Stimulated activated CD8-positive, alpha-beta memory T cell treated with anti-CD3 and anti-CD28 coated beads, Interleukin-2, amount 100 ng/mL, for 1 hour (primary cell): ENCODE measurements at regions not wholly inside any gene's neighbourhood (a gene's known extent, or its start where the extent isn't known, plus 50 kb on each side); places are given as distances from the start of the nearest gene placed in this dataset.

Source experiments
- DNase-seq, 2 donors: peaks; one replicate each; pipeline ENCODE4 v3.0.0-alpha.2; 2020; ENCODE audit warnings: low read depth in 2 of 2

DNA sequence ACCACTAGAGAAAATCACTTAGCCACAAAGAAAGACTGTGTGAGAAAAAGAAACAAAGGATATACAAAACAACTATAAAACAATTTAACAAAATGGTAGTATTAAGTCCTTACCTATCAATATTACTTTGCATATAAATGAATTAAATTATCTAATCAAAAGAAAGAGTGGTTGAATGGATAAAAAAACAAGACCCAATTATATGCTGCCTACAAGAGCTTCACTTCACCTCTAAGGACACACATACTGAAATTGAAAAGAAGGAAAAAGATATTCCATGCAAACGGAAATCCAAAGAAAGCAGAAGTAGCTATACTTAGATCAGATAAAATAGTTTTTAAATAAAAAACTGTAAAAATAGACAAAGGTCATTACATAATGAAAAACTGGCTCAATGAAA, 134.9 kb upstream of the CCDC196 start:
- DNase-seq, result no peak

DNA sequence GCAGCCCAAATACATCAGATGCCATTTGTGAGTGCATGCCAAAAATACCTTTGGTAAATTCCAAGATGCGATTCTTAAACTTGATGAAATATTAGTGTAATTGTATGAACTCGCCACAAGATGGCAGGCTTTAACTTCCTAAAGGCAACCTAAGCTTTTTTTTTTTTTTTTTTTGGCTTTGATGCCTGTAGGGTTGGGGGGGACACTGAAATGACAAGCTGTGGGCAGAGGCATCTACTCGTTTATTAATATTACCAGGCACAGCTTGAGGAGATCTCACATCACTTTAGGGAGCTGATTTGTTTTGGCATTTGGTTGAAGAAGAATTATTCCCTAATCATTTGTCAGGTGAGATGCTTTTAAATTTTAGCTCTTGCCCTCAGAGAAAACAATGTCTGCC, 126.7 kb upstream of the CCDC196 start:
- no peak for DNase-seq

DNA sequence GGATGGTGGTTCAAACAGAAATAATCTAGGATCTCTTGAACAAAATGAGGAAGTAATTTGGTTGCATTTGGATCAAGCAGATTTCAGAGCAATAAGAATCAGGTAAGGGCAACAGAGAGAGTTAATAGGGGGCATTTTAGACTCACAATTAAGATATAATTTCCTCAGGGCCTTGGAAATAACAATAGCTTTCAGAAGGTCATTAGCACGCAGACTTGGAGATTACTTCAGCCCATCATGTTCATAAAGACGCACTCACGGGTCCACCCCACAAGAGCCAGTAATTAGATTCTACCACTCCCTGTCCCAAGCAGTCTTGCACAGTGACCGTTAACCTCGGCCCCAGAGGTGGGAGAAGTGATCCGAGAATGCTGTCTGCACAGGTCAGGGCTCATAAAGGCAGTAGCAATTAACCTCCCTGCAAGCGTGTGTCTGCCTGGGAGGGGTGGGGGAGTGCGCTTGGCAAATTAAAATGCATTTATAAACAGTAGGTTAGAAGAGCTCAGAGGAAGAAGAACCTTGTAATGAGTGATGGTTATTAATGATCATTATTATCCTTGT, 125.7 kb upstream of the CCDC196 start:
- DNase-seq, result no peak

DNA sequence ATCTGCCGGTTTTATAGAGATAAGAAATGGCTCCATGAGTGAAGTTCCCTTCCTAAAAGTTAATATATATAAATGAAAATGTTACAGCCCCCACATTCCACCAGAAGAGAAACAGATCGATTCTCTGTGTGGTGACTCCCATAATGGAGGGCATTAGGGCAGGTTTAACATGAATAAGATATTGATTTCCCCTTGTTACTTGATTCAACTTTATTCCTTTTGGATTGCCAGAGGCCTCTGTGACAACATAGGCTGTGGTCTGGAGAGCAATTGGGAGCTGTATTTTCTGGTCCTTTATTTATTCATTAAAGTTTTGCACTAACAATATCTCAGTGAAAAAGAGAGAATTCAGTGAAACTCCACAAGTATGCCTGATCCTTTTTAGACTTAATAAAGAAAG, 125.2 kb upstream of the CCDC196 start:
- DNase-seq, result no peak

DNA sequence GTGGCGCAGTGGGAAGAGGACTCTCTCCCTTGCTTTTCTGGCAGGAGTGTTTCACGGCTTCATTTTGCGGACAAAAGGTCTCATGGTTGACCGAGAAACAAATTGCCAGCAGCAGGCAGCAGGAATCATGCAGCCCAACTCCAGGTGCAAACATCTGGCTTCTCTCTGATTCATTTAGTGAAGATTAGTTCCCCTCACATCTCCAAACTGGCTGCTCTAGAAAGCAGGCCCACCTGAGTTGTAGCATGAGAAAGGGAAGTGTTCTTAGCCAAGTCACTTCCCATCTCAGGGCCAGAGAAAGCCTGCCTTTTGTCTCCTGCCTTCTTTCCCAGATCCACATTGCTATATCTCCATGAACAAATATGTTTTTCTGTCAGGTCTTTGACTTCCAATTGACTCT, 120.8 kb upstream of the CCDC196 start:
- no peak for DNase-seq

DNA sequence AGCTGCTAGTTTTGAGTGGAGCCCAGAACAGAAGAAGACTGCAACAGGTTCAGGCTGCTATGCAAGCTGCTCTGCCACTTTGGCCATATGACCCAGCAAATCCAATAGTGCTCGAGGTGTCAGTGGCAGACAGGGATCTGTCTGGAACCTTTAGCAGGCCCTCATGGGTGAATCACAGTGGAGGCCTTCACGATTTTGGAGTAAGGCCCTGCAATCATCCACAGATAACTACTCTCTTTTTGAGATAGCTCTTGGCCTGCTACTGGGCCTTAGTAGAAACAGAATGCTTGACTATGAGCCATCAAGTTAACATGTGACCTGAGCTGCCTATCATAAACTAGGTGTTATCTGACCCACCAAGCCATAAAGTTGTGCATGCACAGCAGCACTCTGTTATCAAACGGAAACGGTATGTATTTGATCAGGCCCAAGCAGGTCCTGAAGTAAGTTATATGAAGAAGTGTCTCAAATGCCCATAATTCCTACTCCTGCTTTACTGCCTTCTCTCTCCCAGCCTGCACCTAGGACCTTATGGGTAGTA, 116.9 kb upstream of the CCDC196 start:
- DNase-seq, result no peak

DNA sequence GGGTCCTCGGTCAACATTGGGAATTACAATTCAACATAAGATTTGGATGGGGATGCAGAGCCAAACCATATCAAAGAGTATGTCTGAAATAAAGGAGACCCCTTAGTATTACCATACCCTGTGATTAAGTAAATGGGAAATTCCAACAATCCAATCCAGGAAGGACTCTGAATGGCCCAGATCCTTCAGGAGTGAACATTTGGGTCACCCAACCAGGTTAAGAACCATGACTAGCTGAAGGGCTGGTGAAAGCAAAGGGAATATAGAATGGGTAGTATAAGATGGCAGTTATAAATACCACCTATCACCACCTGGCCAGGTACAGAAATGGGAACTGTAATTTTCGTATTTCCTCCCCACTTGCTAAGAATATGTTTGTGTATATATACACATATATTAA, 114.4 kb upstream of the CCDC196 start:
- DNase-seq, result no peak

DNA sequence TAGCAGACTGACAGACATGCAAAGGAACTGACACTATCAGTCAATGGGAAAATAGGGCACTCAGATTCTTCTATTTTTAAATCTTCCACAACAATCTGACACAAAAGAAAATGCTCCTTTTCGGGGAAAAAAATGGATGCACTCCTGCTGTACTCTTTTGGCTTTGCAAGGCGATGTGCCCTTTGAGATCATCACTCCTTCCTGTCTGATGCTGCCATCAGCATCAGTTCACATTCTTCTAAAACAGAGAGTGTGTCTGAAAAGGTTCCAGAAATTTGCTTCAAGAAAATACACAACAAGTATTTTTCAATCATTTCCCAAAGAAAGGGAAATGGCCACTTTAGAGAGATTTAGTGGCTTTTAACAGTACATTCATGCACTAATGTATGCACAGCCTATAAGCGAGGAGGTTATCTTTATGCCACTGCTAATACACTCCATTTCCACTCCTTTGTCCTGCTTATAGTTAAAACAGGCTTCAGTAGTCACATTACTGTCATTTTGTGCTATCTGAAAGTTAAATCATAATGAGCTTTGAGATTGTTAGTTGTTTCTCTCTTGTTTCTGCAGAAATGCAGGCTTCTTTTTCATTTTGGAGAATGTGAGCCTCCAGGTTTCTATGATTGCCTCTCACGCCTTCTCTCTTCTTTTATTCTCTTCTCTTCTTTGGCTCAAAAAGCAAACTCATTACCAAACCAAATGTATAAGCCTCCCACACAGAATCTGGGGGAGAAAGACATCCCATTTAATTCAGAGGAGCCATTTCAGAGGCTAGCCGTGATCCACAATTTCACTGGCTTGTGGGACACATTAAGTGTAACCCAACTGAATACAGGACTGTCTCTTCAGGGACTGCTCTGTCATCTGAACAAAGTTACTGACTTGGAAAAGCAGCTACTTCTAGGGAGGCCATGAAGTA, 110.9 kb upstream of the CCDC196 start:
- no peak for DNase-seq

DNA sequence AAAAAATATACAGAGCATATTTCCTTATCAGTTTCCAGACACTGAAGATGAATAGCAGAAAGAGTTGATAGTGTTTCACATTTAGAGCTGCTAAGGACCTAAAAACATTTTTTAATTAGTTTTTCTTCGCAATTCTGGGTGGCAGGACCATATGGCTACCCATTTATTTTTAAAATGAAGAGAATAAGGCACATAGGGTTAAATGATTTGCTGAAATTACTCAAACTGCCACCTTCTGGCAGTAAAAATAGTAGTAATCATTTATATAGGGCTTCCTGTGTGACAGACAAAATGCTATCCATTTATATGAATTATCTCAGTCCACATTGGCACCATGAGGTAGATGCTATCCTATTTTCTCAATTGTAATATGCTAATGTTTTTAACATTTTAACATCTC, 108.6 kb upstream of the CCDC196 start:
- no peak for DNase-seq

DNA sequence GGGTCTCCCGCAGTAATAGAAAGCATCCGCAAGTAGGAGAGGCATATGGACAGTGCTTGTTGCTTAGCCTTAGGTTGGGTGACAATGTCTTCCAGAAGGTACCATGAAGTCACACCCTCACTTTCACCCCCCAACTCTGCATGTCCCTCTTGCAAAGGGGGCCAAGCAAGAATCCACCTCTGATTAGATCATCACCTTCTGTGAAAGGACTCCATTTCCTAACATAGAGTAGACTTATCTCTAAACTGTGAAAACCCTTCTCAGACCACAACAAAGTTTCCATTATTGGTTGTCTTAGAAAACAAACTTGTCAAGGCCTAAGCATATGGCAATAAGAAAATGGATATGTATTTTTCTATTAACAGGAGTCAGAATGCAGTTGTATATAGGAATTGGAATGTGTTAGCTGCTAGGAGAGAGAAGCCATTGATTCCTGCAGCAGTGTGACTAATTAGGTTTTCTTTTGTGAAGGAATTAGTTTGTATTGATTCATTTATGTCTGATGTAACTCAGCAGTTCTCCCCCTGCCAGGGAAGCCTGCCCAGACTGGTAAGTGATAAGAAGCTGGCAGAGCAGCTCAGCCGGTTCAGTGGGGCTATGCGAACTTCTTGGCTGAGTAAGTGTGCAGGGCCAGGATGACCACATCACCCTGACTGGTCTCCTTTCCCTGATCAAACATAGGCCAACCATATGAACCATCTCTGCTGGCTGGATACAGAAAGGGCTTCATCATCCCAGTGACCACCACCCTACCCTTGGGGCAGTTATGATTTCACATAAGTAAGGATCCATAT, 107.3 kb upstream of the CCDC196 start:
- DNase-seq, result no peak

DNA sequence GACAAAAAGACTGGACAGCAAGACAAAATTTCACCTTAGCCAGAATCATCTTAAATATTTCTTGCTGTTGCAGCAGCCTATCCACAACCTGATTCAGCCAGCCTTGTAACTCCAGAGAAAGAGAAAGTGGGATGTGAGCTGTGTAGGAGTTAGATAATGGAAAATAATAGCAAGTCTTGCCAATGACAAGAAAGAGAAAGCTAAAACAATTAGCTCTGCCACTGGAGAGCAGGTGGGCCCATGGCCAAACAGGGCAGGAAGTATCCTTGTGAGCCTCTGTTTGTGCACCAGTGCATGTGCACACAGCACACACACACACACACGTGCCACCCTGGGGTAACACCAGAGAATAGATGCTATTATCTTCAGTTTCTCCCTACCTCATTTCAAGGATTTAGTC, 106.0 kb upstream of the CCDC196 start:
- no peak for DNase-seq

DNA sequence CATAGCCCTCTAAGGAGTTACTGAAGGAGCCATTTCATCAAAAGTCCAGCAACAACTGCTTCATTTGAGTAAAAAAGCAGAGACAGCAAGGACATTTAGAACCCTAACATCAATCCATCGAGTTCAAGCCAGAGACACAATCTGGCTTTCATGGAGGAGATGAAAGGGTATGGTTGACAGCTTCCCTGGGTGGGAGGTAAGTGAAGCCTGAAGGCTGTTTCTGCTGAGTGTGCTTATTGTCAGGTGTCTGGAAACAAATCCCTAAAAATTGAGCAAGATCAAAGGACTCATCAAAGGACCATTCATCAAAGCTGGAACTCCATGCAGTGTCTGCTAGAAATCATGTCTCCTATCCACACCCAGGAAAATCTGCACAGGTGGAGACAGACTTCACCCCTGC, 104.4 kb upstream of the CCDC196 start:
- no peak for DNase-seq

DNA sequence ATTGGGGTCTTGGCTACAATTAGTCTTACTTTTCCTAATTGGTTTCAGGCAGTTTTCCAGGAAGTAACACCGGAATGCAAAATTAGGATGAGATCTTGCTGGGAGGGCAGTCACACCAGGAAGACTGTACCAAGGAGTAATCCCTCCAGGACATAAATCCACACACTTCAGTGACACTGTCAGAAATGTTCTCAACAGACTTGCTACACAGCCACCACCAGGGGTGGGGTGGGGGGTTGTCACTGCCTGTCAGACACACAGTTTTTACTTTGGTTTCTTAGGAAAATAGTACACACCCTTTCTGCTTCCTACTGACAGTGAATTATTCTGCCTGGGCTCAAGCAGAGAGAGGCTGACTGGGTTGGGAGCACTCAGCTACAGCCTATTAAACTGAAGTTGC, 102.9 kb upstream of the CCDC196 start:
- no peak for DNase-seq

DNA sequence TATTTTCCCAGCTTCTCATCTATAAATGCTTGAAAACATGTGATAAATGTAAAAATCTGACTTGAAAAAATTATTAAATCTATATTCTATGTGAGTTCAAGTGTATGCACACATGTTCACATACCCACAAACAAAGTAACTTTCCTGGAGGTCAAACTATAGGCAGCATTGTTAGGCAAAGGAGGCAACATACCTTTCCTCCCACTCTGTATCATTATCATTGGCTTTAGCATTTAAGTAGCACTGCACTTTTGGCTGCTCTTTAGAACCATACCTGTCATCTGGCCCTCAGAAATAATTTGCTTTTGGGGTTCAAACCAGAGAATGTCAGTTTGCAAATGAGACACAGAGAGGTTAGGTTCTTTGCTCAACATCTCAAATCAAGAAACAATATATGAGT, 102.4 kb upstream of the CCDC196 start:
- DNase-seq, result no peak

DNA sequence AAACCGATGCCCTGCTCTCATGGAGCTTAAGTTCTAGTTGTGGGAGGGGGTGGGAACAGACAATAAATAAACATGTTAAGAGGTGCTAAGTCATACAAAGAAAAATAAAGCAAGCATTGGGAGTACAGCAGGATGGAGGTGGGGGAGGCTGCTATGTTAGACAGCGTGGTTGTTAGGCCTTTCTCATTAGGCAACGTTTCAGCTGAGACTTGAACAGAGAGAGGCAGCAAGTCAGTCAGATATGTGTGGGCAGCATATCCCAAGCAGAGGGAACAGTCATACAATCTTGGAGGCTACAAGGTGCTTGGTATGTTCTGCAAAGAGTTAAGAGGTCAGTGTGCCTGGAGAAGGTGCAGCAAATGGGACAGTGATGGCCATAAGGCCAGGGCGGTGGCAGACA, 97.7 kb upstream of the CCDC196 start:
- DNase-seq, result no peak

DNA sequence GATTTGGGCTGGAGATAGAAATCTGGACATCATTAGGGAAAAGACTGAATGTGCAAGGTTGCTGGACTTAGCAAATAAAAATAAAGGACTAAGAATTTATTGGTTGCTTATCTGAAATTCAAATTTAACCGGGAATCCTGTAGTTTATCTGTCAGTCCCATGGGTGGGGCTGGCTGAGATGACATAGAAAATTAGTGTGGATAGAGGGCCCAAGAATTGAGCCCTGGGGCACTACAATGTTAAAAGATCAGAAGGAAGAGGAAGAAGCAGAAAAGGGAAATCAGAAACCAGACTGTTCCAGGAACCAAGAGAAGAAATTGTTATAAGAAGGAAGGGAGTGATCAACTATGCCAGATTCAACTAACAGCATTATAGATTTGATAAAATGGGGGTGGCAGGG, 96.7 kb upstream of the CCDC196 start:
- DNase-seq, result no peak

DNA sequence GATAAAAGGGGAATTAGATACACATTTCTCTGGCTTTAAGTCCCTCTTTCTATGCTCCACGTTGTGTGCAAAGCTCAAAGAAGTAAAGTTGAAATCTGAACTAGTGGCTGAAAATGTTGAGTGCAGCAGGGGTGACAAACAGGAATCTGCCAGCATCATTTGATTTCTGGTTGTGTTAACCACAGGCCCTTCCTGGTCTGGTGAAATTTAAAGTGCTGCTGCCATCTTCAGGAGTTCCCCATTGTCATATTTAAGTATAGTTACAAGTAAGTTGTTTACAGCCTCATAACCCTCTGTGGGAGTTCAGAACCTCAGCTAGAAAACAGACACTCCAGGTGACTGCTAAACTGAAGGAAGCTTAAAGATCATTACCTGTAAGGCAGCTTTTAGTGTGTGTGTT, 90.9 kb upstream of the CCDC196 start:
- DNase-seq, result no peak

DNA sequence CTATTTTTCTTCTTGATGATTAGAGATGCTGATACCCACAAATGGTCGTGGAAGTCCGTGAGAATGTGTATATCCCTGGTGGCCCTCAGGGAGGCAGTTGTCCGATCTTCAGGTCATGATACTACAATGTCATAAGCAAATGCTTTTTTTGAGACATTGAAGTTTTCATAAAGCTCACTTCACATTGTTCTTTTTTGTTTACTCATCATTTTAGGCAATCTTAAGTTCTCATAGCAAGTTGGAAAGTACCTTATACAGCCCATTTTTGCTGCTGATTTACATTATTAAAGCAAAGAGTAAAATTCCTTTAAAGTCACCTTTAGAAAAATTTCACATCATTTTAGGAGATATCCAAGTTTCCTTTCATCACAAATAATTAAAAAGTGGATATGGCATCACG, 90.0 kb upstream of the CCDC196 start:
- DNase-seq, result no peak

DNA sequence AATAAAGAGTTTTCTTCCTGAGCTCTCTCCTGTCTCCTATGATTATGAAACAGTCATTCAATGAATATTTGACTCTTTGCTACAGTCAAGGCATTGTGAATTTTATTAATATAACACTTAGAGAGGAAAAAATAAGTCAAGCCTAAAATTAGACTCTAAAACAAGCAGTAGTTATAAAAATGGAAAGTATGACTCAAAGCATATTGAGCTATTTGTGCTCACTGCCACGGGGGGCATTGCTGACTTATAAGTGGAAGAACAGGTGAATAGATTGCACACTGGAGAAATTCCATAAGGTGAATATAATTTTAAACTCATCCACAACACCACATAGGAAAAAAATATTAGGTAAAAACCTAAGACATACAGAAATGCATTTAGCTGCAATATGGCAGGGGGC, 87.7 kb upstream of the CCDC196 start:
- DNase-seq, result no peak

DNA sequence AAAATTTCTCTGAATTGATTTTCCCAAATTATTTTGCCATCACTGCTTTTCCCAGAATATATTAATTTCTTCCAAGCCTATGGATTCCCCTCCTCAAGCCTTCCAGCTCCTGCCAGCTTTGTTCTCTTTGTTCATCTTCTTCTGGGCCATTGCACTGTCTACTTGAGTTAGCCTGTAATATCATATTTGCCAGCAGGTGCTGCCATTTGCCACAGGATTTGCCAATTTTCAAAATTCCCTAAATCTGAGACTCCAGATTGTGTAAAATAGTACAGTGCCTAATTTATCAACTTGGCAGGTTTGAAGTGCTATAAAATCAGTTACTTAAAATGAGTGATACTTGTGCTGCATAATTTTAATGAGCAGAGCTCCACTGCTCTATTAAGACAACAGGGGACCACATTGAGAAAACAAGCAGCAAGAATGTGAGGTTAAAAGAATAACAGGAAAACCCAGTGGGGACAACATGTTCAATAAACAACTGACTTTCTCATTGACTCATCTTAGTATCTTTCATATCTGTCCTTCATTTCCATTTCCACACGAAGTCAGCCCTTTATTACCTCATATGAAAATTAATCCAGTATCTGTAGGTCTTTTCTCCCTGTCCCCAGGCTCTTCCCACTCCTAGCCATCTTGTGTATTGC, 84.6 kb upstream of the CCDC196 start:
- no peak for DNase-seq

DNA sequence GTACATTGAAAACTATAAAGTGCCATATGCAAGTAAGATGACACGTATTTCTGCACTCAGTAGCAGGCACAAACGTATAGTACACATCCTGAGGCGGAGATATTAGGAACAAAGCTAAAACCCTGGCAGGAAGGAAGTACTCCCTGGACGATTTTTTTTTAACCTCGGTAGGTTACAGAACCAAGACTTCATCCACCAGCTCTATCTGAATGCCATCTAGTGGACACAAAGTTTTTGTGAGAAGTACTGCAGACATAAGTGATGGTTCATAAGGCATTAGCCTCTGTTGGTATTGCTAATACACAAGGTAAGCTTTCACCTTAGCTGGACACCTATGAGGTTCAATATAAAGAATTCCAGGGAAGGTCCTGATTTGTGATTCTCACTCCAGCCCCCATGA, 83.0 kb upstream of the CCDC196 start:
- no peak for DNase-seq

DNA sequence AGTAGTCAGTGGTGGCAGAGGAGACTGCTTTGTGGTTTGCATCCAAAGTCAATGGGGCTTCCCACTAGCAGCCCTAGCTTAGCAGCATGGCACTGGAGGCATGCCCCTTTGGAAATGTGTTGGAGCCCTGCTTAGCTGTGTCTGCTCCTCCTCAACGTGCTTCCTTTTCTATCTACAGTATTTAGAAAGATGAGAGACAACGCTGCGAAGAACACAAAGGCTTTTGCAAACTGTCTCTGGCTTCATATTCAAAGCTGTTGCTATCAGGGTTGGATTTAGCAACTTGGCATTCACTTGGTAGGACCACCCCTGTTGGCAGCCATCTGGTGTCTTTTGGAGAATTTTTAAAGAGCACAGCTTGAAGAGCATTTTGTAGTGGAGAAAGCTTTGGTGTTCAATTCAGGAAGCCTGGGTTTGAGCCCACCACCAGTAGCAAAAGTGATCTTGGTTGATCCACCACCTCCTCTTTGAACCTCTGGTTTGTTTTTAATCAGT, 82.1 kb upstream of the CCDC196 start:
- no peak for DNase-seq
